Esophagus squamous epithelium (tissue), 4 donors: ENCODE measurements at regions not wholly inside any gene's neighbourhood (a gene's known extent, or its start where the extent isn't known, plus 50 kb on each side); places are given as distances from the start of the nearest gene placed in this dataset.
"Not testable (repeated sequence)": the region's sequence is repeated elsewhere in the genome, so short reads cannot be mapped to it uniquely, and the experiment has no call there.

Experiments
- CTCF ChIP-seq, 6 experiments: fragments of 450-650 bp in 4 of 6; fragments of 200-600 bp in 2 of 6; sonication (generic) in 2 of 6; IDR thresholded peaks; one replicate each; pipeline ENCODE4 v1.5.1; 2016 to 2019; ENCODE audit warnings: antibody characterized with exemption in 6 of 6, mild to moderate bottlenecking in 4 of 6, moderate library complexity in 4 of 6
- POLR2A ChIP-seq, 4 donors: fragments of 450-650 bp; IDR thresholded peaks; one replicate each; pipeline ENCODE4 v1.6.1; 2017; ENCODE audit warnings: antibody characterized with exemption in 4 of 4, mild to moderate bottlenecking in 4 of 4, moderate library complexity in 3 of 4

GRCh38 chr6:94687255-94687654 is 890.1 kb upstream of the MANEA start:
- not testable (repeated sequence) for TF ChIP-seq CTCF, POLR2A (IDR thresholded peaks at IDR 0.05)
